ENCODE measurements at regions not wholly inside any gene's neighbourhood (a gene's known extent, or its start where the extent isn't known, plus 50 kb on each side); places are given as distances from the start of the nearest gene placed in this dataset.

DNA sequence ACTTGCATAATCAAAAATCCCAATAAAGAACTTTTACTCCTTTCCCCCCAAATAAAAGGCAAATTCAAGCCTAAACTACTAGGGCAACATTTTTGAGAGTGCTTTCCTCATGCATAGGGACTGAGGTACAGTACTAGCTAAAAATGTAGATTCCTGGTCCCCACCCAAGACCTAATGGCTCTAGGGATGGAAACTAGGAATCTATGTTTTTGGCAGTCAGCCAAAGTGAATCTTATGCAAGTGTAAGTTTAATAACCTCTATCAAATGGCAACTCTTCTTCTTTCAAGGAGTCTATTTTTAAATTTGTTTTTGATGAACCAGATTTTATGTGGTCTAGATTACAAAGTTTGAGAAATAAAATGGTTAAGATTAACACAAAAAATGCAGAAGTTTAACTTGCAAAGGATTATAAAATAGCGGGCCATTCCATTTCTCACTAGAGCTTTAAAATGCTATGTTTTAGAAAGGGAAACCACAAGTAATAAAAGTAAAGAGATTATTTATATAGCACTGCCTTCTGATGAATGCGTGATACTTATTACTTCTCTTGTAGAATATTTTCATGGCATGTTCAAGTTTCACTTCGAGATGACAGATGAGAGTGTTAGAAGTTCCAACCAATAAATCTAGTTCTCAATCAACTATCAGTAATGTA, 70.4 kb upstream of the MDFIC start (continued):
- no peak for TF ChIP-seq ZNF747 (tag by site-specific recombination; IDR thresholded peaks at IDR 0.05)
- TF ChIP-seq, protein P1, sequence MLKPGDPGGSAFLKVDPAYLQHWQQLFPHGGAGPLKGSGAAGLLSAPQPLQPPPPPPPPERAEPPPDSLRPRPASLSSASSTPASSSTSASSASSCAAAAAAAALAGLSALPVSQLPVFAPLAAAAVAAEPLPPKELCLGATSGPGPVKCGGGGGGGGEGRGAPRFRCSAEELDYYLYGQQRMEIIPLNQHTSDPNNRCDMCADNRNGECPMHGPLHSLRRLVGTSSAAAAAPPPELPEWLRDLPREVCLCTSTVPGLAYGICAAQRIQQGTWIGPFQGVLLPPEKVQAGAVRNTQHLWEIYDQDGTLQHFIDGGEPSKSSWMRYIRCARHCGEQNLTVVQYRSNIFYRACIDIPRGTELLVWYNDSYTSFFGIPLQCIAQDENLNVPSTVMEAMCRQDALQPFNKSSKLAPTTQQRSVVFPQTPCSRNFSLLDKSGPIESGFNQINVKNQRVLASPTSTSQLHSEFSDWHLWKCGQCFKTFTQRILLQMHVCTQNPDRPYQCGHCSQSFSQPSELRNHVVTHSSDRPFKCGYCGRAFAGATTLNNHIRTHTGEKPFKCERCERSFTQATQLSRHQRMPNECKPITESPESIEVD (tag by site-specific recombination; IDR thresholded peaks at IDR 0.05): peak; percentile 61
- TF ChIP-seq, protein P2, sequence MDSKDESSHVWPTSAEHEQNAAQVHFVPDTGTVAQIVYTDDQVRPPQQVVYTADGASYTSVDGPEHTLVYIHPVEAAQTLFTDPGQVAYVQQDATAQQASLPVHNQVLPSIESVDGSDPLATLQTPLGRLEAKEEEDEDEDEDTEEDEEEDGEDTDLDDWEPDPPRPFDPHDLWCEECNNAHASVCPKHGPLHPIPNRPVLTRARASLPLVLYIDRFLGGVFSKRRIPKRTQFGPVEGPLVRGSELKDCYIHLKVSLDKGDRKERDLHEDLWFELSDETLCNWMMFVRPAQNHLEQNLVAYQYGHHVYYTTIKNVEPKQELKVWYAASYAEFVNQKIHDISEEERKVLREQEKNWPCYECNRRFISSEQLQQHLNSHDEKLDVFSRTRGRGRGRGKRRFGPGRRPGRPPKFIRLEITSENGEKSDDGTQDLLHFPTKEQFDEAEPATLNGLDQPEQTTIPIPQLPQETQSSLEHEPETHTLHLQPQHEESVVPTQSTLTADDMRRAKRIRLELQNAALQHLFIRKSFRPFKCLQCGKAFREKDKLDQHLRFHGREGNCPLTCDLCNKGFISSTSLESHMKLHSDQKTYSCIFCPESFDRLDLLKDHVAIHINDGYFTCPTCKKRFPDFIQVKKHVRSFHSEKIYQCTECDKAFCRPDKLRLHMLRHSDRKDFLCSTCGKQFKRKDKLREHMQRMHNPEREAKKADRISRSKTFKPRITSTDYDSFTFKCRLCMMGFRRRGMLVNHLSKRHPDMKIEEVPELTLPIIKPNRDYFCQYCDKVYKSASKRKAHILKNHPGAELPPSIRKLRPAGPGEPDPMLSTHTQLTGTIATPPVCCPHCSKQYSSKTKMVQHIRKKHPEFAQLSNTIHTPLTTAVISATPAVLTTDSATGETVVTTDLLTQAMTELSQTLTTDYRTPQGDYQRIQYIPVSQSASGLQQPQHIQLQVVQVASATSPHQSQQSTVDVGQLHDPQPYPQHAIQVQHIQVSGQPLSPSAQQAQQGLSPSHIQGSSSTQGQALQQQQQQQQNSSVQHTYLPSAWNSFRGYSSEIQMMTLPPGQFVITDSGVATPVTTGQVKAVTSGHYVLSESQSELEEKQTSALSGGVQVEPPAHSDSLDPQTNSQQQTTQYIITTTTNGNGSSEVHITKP (tag by site-specific recombination; IDR thresholded peaks at IDR 0.05): peak; percentile 60
- TF ChIP-seq ZBTB1 (tag by site-specific recombination; IDR thresholded peaks at IDR 0.05): no peak
- no peak for TF ChIP-seq MEIS1 (CRISPR knock-in tag; IDR thresholded peaks at IDR 0.05; ENCODE audit: borderline replicate concordance)
- no peak for TF ChIP-seq ZNF211 (tag by site-specific recombination; IDR thresholded peaks at IDR 0.05; ENCODE audit: low read depth)
- 0 out of 2 replicates have a peak, but pooled peaks have one; percentile 20 for TF ChIP-seq OVOL3 (tag by site-specific recombination; IDR thresholded peaks at IDR 0.05)
- no peak for TF ChIP-seq ZSCAN23 (tag by site-specific recombination; IDR thresholded peaks at IDR 0.05)
- TF ChIP-seq, protein P3, sequence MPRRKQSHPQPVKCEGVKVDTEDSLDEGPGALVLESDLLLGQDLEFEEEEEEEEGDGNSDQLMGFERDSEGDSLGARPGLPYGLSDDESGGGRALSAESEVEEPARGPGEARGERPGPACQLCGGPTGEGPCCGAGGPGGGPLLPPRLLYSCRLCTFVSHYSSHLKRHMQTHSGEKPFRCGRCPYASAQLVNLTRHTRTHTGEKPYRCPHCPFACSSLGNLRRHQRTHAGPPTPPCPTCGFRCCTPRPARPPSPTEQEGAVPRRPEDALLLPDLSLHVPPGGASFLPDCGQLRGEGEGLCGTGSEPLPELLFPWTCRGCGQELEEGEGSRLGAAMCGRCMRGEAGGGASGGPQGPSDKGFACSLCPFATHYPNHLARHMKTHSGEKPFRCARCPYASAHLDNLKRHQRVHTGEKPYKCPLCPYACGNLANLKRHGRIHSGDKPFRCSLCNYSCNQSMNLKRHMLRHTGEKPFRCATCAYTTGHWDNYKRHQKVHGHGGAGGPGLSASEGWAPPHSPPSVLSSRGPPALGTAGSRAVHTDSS (tag by site-specific recombination; IDR thresholded peaks at IDR 0.05): no peak
- no peak for TF ChIP-seq ZNF19 (tag by site-specific recombination; IDR thresholded peaks at IDR 0.05; ENCODE audit: low read depth)
- peak; percentile 74; the same call in 1 of the 2 replicates for TF ChIP-seq MZF1 (tag by site-specific recombination; IDR thresholded peaks at IDR 0.05; ENCODE audit: borderline replicate concordance)
- TF ChIP-seq, protein P4, sequence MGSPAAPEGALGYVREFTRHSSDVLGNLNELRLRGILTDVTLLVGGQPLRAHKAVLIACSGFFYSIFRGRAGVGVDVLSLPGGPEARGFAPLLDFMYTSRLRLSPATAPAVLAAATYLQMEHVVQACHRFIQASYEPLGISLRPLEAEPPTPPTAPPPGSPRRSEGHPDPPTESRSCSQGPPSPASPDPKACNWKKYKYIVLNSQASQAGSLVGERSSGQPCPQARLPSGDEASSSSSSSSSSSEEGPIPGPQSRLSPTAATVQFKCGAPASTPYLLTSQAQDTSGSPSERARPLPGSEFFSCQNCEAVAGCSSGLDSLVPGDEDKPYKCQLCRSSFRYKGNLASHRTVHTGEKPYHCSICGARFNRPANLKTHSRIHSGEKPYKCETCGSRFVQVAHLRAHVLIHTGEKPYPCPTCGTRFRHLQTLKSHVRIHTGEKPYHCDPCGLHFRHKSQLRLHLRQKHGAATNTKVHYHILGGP (tag by site-specific recombination; IDR thresholded peaks at IDR 0.05): peak; percentile 35; the same call in 1 of the 2 replicates
- TF ChIP-seq ZNF600 (tag by site-specific recombination; IDR thresholded peaks at IDR 0.05): no peak
- no peak for TF ChIP-seq ZNF623 (tag by site-specific recombination; IDR thresholded peaks at IDR 0.05)
- TF ChIP-seq ZNF549 (tag by site-specific recombination; IDR thresholded peaks at IDR 0.05): peak; percentile 20; the same call in 1 of the 2 replicates
- TF ChIP-seq, protein P5, sequence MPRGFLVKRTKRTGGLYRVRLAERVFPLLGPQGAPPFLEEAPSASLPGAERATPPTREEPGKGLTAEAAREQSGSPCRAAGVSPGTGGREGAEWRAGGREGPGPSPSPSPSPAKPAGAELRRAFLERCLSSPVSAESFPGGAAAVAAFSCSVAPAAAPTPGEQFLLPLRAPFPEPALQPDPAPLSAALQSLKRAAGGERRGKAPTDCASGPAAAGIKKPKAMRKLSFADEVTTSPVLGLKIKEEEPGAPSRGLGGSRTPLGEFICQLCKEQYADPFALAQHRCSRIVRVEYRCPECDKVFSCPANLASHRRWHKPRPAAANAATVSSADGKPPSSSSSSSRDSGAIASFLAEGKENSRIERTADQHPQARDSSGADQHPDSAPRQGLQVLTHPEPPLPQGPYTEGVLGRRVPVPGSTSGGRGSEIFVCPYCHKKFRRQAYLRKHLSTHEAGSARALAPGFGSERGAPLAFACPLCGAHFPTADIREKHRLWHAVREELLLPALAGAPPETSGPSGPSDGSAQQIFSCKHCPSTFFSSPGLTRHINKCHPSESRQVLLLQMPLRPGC (tag by site-specific recombination; IDR thresholded peaks at IDR 0.05): no peak
- TF ChIP-seq IKZF3 (tag by site-specific recombination; IDR thresholded peaks at IDR 0.05): peak; percentile 50; the same call in 1 of the 2 replicates
- TF ChIP-seq ZNF626 (tag by site-specific recombination; IDR thresholded peaks at IDR 0.05): no peak
- TF ChIP-seq, protein P6, sequence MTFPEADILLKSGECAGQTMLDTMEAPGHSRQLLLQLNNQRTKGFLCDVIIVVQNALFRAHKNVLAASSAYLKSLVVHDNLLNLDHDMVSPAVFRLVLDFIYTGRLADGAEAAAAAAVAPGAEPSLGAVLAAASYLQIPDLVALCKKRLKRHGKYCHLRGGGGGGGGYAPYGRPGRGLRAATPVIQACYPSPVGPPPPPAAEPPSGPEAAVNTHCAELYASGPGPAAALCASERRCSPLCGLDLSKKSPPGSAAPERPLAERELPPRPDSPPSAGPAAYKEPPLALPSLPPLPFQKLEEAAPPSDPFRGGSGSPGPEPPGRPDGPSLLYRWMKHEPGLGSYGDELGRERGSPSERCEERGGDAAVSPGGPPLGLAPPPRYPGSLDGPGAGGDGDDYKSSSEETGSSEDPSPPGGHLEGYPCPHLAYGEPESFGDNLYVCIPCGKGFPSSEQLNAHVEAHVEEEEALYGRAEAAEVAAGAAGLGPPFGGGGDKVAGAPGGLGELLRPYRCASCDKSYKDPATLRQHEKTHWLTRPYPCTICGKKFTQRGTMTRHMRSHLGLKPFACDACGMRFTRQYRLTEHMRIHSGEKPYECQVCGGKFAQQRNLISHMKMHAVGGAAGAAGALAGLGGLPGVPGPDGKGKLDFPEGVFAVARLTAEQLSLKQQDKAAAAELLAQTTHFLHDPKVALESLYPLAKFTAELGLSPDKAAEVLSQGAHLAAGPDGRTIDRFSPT (tag by site-specific recombination; IDR thresholded peaks at IDR 0.05): no peak
- TF ChIP-seq, protein P7, sequence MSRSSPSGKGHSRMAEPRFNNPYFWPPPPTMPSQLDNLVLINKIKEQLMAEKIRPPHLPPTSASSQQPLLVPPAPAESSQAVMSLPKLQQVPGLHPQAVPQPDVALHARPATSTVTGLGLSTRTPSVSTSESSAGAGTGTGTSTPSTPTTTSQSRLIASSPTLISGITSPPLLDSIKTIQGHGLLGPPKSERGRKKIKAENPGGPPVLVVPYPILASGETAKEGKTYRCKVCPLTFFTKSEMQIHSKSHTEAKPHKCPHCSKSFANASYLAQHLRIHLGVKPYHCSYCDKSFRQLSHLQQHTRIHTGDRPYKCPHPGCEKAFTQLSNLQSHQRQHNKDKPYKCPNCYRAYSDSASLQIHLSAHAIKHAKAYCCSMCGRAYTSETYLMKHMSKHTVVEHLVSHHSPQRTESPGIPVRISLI (tag by site-specific recombination; IDR thresholded peaks at IDR 0.05): no peak
- TF ChIP-seq ZNF701 (tag by site-specific recombination; IDR thresholded peaks at IDR 0.05): no peak

Measured in HEK293 (cell line).